NCI-H1048 (cell line): ENCODE measurements at regions not wholly inside any gene's neighbourhood (a gene's known extent, or its start where the extent isn't known, plus 50 kb on each side); places are given as distances from the start of the nearest gene placed in this dataset.

Source experiments
- DNase-seq: peaks from one replicate; lab custom pipeline; 2025; lab: John Stamatoyannopoulos, UW

DNA sequence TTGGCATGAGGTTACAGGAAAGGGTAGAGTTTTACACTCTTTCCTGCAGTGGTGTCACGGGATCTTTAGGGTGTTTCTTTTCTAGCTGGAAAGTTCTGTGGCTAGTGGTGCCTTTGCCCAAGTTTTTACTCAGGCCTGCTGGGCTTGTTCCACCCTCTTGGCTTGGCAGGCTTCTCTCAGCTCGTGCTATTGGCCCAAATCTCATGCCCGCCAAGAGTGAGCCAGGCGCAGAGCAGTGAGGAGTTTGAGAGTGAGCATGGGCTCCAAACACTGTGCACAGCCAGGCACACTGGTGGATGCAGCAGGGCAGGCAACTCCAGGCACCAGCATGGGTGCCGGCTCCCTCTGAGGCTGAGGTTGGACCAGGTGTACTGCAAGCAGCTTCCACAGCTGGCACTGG is 206.5 kb downstream of the SAMD5 start:
- DNase-seq, result no peak

DNA sequence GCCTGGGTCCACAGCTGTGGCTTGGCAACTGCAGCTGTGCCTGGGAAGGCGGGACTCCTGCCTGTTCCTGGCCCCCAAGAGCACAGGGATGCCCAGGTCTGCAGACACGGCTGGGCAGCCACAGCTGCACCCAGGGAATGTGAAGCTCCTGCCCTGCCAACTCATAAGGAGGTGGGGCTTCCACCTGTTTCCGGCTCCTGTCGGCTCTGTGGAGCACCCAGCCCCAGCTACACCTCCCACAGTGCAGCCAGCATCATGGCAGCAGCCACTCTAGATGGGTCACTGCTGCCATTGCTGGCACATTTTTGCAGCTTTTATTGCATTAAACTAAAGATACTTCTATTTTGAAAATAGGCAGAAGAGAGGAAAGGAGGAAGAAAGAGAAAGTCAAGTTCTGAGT is 207.9 kb downstream of the SAMD5 start:
- DNase-seq, result no peak

DNA sequence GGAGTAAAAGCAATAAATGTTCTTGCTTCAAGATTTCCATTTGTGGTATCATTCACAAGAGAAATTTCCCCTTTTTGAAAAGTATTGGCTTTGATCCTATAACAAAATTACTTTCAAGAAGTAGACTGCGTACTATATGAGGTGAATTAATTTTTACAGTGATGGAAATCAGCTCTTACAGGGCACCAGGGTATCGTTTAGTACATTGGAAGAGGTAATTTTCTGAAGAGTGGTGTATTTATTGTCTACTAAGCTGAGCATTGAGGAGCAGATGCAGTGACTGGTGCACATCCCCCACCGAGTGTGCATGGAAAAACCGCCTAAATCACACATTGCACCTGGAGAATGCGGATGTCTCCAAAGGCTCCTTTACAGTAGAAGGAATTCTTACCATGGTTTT is 209.5 kb downstream of the SAMD5 start:
- no peak for DNase-seq

DNA sequence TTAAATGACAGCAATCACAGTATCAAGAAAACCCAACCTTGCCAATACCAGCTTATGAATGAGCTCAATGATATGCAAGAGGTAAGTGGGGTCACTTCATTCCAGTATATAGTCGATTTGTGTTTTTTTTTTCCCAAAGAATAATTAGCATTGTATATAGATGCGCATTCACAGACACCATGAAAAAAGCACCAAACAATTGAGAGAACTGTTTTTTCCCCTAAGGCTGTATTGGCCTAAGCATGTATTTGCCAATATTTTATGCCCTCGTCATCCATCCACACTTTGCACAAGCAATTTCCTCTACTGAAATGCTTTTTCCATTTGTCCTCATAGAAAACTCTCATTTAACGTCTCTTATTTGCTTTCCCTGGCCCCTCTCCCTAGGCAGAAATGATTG is 213.7 kb downstream of the SAMD5 start:
- DNase-seq, result no peak

DNA sequence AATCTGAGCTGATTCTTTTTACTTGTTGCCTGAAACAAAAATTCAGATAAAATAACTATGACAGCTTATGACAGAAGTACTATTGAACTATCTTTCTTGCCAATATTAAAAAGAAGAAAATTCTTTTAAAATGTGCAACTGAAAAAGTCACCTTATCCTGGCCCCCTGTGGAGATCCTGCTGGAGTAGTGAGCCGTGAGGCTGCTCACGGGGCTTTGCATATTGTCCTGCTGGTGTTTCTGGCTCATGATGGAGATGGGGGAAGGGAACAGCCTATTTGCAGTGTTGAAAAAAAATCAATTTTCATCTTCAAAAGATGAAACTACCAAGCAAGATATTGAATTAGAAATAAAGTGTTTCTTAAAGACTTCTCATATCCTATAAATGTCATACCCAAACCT is 216.0 kb downstream of the SAMD5 start:
- no peak for DNase-seq

DNA sequence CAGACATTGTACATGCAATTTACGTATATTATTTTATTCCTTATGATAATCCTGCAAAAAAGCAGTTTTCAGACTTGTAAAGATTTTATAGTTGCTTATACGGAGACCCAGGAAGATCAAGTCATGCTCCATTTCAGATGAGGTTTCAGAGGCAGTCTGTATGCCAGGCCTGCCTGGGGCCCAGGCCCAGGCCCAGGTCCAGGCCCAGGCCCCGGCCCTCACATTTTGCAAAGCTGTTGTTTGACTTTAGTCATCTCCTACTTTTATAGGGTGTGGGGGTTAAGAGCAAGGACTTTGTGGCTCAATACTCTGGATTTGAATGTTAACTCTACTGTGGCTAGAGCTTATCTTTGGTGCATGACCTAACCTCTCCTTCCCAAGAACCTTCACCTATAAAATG is 217.9 kb downstream of the SAMD5 start:
- no peak for DNase-seq

DNA sequence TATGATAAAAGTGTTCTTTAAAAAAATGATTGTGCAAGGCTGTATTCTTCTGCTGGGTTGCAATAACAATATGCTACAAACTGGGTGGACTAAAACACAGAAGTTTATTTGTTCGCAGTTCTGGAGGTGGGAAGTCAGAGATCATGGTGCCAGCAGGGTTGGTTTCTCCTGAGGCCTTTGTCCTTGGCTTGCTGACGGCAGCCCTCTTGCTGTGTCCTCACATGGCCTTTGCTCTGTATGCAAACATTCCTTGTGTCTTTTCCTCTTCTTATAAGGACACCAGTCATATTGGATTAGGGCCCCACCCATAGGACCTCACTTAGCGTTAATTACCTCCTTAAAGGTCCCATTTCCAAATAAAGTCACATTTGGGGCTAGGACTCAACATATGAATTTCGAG is 220.4 kb downstream of the SAMD5 start:
- no peak for DNase-seq

DNA sequence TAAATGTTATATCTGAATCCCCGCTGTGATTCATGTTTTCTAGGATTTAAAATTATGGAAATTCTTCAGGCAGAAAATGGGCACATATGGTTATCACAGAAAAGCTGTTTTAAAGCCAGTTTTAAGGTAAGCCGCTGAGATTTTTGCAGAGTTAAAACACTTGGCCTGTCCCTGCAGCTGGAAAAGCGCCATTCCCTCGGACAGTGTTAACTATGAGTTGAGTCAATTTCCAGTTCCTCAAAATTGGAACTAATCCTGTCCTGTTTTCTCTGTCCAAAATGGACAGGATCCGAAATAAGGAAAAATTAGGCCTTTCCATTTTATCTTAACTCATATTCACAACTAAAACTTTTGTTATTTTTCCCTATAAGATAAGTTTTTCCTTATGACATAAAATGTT is 225.2 kb downstream of the SAMD5 start:
- no peak for DNase-seq

DNA sequence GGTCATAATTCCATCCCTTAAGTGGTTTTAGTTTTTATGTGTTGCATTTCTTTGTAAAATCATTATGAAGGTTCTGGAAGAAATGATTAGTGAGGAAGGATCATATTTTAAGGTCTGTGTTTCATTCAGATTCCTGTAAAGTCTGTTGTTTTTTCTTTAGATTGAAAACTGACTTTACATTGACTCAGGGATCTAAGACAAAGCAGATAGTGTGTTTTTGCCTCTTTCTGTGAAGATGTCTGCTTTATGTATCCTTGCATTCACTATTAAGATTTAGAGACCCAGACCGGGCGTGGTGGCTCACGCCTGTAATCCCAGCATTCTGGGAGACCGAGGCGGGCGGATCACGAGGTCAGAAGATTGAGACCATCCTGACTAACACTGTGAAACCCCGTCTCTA is 225.7 kb downstream of the SAMD5 start:
- DNase-seq, result no peak

DNA sequence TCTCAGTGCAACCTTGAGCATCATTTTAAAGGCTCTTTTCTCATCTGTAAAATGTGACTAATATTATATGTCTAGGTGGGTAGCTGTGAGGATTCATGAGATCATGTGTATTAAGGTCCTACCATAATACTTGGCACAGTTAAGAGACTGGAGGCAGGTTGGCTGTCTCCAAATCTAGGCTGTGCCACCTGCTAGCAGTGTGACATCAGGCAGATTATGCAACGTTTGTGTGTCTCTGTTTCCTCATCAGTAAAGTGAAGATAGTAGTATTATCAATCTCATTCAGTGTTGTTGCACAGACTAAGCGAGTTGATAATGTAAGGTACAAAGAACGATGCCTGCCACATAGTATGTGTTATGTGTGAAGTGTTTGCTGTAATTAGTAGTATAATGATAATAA is 227.4 kb downstream of the SAMD5 start:
- DNase-seq, result no peak

DNA sequence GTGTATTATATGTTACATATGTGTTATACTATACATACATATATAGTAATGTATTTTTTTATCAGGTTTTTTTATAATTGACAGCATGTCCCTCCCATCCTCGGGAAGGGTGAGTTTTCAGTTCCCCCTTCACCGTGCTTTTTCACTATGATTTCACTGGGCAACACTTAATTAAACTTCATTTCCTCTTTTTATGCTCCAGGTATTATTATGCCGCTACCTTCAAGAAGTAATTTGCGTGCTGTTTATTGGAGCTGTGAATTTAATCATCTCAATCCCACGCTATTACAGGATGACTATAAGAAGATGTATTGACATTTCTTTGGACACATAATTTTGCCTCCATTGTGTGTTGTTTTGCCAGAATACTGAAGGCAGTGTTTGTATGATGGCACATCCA is 228.6 kb downstream of the SAMD5 start:
- DNase-seq, result no peak

DNA sequence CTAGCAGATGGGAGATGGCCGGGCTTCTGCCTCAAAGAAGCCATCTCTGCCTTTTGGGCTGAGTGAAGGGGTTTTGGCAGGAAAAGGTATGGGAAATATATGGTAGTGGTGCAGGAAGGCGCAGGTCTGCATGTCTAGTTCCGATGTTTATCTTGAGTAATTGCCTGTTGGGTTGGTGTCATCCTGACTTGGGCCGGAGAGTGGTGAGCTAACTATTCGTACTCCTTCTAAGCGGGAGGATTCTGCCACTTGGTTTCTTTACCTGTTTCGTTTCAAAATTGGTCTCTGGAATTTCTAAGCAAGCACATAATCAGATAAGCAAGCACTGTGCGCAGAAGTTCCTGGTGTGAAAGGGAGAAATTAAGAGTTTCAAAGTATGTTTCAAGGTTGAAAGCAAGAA is 229.6 kb downstream of the SAMD5 start:
- DNase-seq, result no peak

DNA sequence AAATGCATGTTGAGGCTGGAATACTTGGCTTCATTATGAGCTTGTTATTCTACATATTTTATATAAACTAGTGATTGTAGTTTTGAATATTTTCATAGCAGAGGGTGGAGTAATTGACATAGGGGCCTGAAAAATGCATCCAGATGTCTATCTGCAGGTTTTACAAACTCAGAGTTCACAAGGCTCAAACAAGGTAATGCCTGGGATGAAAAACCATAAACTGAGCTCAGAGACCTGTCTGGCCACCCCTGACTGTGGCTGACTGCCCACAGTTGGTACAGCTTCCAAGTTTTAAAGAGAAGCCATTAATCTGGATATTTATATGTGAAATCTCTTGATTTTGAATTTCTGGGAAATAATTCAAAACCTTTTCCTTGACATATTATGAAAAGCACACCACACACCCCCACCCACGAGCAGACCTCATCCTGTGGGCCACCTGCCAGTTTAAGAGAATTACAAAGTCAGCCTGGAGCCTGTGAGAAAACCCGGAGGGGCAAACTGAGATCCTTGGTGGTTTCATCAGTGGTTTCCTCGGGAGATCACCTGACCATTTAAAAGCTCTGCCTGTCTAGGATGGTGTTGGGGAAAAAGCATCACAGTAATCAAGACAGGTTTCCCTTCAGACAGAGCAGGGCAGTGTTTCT is 230.1 kb downstream of the SAMD5 start:
- DNase-seq, result peak; percentile 66

DNA sequence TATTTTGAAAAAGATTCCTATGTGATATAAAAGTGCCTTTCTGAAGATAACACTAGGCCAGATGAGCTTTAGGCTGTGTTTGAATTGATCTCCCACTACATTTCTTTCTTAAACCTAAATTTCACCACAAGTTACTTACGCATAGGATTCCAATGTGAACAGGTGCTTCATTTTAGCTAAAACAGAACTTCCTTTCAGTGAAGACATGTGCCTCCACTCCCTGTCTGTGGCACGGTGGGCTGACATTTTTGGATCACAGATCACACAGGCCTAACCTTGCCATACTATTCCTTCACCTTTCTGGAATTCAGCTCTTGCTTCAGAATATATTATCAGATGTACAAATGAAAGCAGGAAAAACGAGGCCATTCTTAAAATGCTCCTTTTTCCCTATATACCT is 231.8 kb downstream of the SAMD5 start:
- no peak for DNase-seq

DNA sequence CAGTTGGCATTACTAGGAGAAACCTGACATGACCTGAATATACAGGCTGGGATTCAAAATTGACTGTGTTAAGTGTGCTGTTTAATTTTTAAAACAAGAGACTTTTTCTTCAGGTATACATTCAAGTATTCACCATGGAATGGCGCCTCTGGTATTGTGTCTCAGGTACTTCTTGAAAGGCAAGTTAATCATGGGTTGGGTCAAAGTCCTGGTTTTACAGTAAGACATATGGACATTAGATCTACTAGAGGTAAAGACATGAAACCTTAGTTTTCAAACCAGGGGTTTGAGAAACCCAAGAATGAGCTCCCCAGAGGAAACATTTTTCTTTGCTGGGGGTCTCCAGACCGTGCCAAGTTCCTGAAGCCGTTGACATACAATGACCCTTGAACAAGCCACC is 232.4 kb downstream of the SAMD5 start:
- no peak for DNase-seq

DNA sequence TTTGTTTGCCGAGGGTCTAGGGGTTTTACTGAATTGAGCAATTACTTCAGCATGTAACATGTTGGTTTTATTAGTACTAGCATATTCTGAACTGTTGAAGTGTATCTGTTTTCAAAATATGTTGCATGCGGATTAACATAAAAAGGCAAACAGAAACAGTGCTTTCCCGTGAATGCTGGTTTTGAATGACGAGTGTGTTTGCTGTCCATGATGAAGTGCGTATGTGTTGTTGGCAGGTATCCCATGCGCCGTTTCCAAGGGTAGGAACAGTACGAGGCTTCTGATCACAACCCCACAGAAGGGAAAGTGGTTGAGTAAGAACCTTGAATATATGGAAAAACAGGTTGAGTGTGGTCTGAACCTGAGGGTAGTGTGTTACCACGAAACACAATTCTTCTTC is 232.9 kb downstream of the SAMD5 start:
- peak; percentile 53 for DNase-seq

DNA sequence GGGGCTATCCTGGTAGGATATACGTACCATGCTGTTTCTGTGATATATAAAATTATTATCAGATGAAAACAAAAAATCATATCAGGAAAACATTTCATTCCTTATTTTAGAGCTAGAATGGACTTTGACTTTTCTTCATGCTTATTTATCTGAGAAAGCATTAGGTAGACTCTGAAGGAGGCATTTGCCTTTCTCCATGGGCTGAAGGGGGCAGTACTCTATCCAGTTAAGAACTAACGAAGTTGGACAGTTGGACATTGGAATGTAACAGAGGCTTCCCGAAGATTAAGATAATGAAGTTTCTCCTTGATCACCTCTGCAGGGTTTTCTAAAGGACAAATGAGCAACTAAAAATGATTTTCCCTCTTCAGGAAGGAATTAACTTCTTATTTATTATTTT is 233.9 kb downstream of the SAMD5 start:
- DNase-seq, result no peak

DNA sequence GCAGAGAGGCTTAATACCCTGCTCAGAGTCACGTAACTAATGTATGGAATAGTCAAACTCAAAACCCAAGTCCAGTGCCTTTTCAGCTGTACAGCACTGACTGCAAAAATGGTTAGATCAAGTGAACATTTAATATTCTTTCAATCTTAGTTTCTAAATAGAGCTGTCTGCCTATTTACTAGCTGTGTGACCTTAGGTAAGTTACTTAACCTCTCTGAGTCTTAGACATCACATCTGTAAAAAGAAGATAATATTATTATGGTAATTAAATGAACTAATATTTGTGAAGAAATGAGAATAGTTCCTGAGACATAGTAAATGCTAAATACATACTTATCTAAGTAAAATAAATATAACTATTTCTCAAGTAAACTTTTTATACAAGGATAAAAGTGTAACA is 235.5 kb downstream of the SAMD5 start:
- DNase-seq, result no peak

DNA sequence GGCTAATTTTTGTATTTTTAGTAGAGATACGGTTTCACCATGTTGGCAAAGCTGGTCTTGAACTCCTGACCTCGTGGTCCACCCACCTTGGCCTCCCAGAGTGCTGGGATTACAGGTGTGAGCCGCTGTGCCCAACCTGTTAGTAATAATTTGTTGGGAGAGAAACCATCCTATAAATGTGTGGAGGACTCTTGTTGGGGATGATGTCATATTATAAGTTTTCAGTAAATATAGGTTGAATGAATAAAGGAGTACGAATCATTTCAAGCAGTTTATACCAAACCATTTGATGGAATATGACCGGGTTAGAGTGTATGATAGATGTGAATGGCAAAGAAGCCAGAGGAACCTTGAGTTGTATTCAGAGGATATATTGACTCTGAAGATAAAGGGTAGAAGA is 240.8 kb downstream of the SAMD5 start:
- no peak for DNase-seq

DNA sequence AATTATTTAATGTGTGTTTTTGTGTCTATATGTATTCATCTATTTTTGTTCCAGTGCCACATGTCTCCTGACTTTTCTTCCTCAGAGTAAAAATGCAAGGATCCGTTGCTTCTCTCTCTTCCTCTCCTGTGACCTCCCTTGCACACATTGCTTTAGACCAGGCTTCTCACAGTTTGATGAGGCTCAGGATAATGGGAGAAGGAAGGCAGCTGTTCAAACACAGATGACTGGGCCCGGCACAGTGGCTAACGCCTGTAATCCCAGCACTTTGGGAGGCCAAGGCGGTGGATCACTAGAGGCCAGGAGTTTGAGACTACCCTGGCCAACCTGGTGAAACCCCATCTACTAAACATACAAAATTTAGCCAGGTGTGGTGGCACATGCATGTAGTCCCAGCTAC is 241.9 kb downstream of the SAMD5 start:
- no peak for DNase-seq

DNA sequence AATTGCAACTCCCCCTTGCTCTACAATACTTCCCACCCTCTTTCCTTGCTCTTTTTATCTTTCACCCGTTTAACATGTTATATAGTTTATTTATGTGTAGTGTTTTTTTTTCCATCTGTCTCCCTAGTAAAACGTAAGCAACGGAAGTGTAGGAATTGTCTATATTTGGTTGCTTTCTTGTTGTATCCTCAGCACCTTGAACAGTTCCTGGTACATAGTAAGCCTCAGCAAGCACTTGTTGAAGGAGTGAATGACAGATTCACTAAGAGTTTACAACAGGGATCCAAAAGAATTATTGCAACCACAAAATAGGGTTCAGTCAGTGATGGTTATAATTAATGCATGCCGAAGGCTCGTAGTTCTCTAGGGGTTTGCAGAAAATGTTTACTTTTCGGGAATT is 242.7 kb downstream of the SAMD5 start:
- no peak for DNase-seq

DNA sequence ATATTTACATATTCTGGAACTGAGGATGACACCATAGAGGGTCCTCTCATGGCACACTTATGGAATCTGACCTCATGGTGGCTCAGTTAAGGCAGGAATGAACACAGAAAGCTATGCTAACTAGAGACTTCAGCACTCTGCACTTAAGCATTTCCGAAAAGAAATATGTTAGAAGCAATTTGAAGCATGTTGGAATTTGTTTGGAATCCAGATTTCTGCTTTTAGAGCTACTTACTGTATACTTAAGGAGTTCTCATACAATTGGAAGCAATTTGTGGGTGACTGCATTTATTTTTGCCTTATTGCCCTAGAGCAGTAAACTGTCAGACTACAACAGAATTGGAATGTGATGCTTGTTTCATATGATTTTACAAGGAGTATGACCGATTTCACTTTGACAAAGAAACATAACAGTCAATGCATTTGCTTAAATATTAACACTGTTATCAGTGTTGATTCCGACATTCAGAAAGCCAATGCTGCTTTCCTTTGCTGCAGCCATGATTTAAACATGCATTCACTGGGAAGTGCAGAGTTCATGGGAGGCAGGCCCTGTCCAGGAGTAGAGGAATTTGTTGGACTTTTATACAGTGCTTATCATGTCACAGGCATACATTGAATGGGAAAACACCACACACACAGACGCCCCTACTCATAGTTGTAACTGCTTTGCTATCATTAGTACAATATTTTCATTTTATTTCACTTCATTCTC is 244.4 kb downstream of the SAMD5 start:
- peak; percentile 84 for DNase-seq

DNA sequence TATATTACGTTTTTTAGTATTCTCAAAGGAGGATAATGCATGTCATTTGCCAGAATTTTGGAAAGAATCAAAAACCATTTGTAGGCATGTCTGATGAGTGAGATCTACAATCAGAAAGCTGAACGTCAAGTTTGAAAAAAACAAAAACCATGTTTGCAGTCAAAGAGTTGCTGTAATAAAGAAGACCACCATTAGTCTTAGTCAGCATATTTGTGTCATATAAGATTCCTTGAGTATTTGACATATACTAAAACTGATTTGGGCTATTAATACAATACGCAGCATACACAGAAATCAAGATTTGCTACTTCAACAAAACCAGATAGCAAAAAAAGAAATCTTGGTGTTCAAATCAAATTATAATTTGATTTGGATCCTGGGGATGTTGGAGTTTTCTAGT is 247.5 kb downstream of the SAMD5 start:
- DNase-seq, result no peak

DNA sequence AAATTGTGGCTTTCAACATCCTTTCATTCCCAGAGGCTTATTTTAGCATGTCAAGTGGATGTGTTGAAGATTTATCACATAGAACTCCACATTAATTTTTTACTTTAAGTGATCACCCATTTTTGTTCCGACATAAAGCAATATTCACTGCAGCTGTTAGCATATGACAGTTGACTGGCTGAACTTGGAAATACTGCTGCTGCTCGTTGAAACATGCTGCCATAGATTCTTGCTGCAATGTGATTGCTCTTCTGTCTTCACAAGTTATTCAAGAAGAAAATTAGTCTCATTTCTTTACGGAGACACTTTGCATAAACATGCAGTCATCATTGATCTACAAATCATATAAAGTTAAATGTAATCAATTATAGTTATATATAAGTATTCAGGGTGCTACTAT is 248.4 kb downstream of the SAMD5 start:
- DNase-seq, result no peak
